GM21723 (cell line): ENCODE measurements at regions not wholly inside any gene's neighbourhood (a gene's known extent, or its start where the extent isn't known, plus 50 kb on each side); places are given as distances from the start of the nearest gene placed in this dataset.

Experiments used
- ATAC-seq: cut with Tn5 transposase; IDR thresholded peaks from one replicate; pipeline ENCODE4 v1.9.1; 2021; ENCODE audit warnings: mild to moderate bottlenecking, moderate library complexity; ENCODE audit not compliant: unreplicated experiment

GRCh38 chr7:153005750-153006435 lies 246.3 kb downstream of the ACTR3B start:
- no peak for ATAC-seq

GRCh38 chr7:153006452-153006851 lies 246.9 kb downstream of the ACTR3B start:
- no peak for ATAC-seq

- ATAC-seq = no peak
Observed at GRCh38 chr7:153006911-153007310, 247.4 kb downstream of the ACTR3B start.

GRCh38 chr7:153010416-153010815 lies 250.9 kb downstream of the ACTR3B start:
- no peak for ATAC-seq

GRCh38 chr7:153012203-153012602 lies 252.7 kb downstream of the ACTR3B start:
- no peak for ATAC-seq

- no peak for ATAC-seq
Observed at GRCh38 chr7:153017223-153017622, 257.7 kb downstream of the ACTR3B start.

- no peak for ATAC-seq
Observed at GRCh38 chr7:153021542-153021941, 262.0 kb downstream of the ACTR3B start.

GRCh38 chr7:153022475-153023193 lies 263.1 kb downstream of the ACTR3B start:
- ATAC-seq = no peak

- no peak for ATAC-seq
Observed at GRCh38 chr7:153023194-153023592, 263.6 kb downstream of the ACTR3B start.

- ATAC-seq = no peak
Observed at GRCh38 chr7:153027210-153027609, 267.7 kb downstream of the ACTR3B start.

GRCh38 chr7:153027904-153028303 lies 268.4 kb downstream of the ACTR3B start:
- no peak for ATAC-seq

GRCh38 chr7:153030976-153031375 lies 271.4 kb downstream of the ACTR3B start:
- no peak for ATAC-seq

- ATAC-seq = no peak
Observed at GRCh38 chr7:153034791-153035190, 275.2 kb downstream of the ACTR3B start.

- ATAC-seq = no peak
Observed at GRCh38 chr7:153036396-153037063, 277.0 kb downstream of the ACTR3B start.

GRCh38 chr7:153043440-153043839 lies 283.9 kb downstream of the ACTR3B start:
- no peak for ATAC-seq

- ATAC-seq = no peak
Observed at GRCh38 chr7:153044981-153045380, 285.4 kb downstream of the ACTR3B start.

GRCh38 chr7:153047079-153047959 lies 287.8 kb downstream of the ACTR3B start:
- ATAC-seq = no peak

- ATAC-seq = no peak
Observed at GRCh38 chr7:153052206-153052605, 292.7 kb downstream of the ACTR3B start.

GRCh38 chr7:153061910-153062528 lies 302.5 kb downstream of the ACTR3B start:
- ATAC-seq = no peak

GRCh38 chr7:153065051-153065450 lies 305.5 kb downstream of the ACTR3B start:
- ATAC-seq = no peak

- ATAC-seq = no peak
Observed at GRCh38 chr7:153066711-153067110, 307.2 kb downstream of the ACTR3B start.
